WTC11 (cell line): ENCODE measurements at regions not wholly inside any gene's neighbourhood (a gene's known extent, or its start where the extent isn't known, plus 50 kb on each side); places are given as distances from the start of the nearest gene placed in this dataset.

ENCODE experiments used
- ATAC-seq: fragments of 200-7000 bp; cut with Tn5 transposase; 2 replicates; pipeline ENCODE4 v1.10.0; 2021; ENCODE audit warnings: mild to moderate bottlenecking, moderate library complexity
- CTCF ChIA-PET: fragments of 300-600 bp; sonication (Branson Sonifier 250); formaldehyde crosslinking; loops from one replicate; lab custom pipeline; 2021; ENCODE audit warnings: antibody characterized with exemption; lab: Charles Lee
- POLR2A ChIA-PET: fragments of 350-600 bp; sonication (Branson Sonifier 250); formaldehyde crosslinking; loops from one replicate; lab custom pipeline; 2021; ENCODE audit warnings: antibody characterized with exemption; lab: Charles Lee
- DNase-seq: peaks from one replicate; pipeline ENCODE4 v3.0.0; 2021; ENCODE audit warnings: low spot score
- H3K27ac Mint-ChIP-seq: 2 replicates; pipeline ENCODE4 v1.8.0; 2021; ENCODE audit warnings: mixed read lengths
- H3K27me3 Mint-ChIP-seq: 2 replicates; pipeline ENCODE4 v1.8.0; 2021; ENCODE audit warnings: low read depth, mild to moderate bottlenecking, moderate library complexity, mixed read lengths
- H3K36me3 Mint-ChIP-seq: 2 replicates; pipeline ENCODE4 v1.8.0; 2021; ENCODE audit warnings: mixed read lengths
- H3K4me1 Mint-ChIP-seq: 2 replicates; pipeline ENCODE4 v1.8.0; 2022; ENCODE audit warnings: mixed read lengths
- H3K4me3 Mint-ChIP-seq: 2 replicates; pipeline ENCODE4 v1.8.0; 2021; ENCODE audit warnings: mild to moderate bottlenecking, moderate library complexity, mixed read lengths
- H3K9me3 Mint-ChIP-seq: 2 replicates; pipeline ENCODE4 v1.8.0; 2021; ENCODE audit warnings: mixed read lengths
- ARID4B ChIP-seq: sonication (generic); formaldehyde crosslinking; IDR thresholded peaks from 2 replicates; pipeline ENCODE4 v1.8.0; 2023; ENCODE audit warnings: missing genetic modification reagents, mild to moderate bottlenecking, borderline replicate concordance
- ATF1 ChIP-seq: sonication (generic); formaldehyde crosslinking; IDR thresholded peaks from 2 replicates; pipeline ENCODE4 v1.8.1; 2023; ENCODE audit warnings: mild to moderate bottlenecking, moderate library complexity, missing genetic modification reagents
- CREB1 ChIP-seq: sonication (generic); formaldehyde crosslinking; IDR thresholded peaks from 2 replicates; pipeline ENCODE4 v1.8.0; 2023; ENCODE audit warnings: mild to moderate bottlenecking, missing genetic modification reagents
- ELF4 ChIP-seq: sonication (generic); formaldehyde crosslinking; IDR thresholded peaks from 2 replicates; pipeline ENCODE4 v1.8.1; 2022; ENCODE audit warnings: low read depth, mild to moderate bottlenecking, moderate library complexity, missing genetic modification reagents
- ESRRA ChIP-seq: sonication (generic); formaldehyde crosslinking; IDR thresholded peaks from 2 replicates; pipeline ENCODE4 v1.8.1; 2022; ENCODE audit warnings: mild to moderate bottlenecking, missing genetic modification reagents, borderline replicate concordance
- ETV6 ChIP-seq: sonication (generic); formaldehyde crosslinking; IDR thresholded peaks from 2 replicates; pipeline ENCODE4 v1.8.1; 2022; ENCODE audit warnings: mild to moderate bottlenecking, missing genetic modification reagents
- FOXP1 ChIP-seq: sonication (generic); formaldehyde crosslinking; IDR thresholded peaks from 2 replicates; pipeline ENCODE4 v1.8.0; 2022; ENCODE audit warnings: missing genetic modification reagents, mild to moderate bottlenecking, moderate library complexity, borderline replicate concordance
- GTF2I ChIP-seq: fragments of 250-450 bp; sonication (Bioruptor Pico); conservative IDR thresholded peaks from 2 replicates; pipeline ENCODE4 v1.4.0; 2021; ENCODE audit warnings: mild to moderate bottlenecking
- MYBL2 ChIP-seq: sonication (generic); formaldehyde crosslinking; IDR thresholded peaks from 2 replicates; pipeline ENCODE4 v1.8.1; 2023; ENCODE audit warnings: mild to moderate bottlenecking, moderate library complexity, missing genetic modification reagents
- NFYB ChIP-seq: sonication (generic); formaldehyde crosslinking; conservative IDR thresholded peaks from 2 replicates; pipeline ENCODE4 v1.8.0; 2022; ENCODE audit warnings: low read depth, missing genetic modification reagents
- TP53 ChIP-seq: sonication (generic); formaldehyde crosslinking; IDR thresholded peaks from 2 replicates; pipeline ENCODE4 v1.8.1; 2023; ENCODE audit warnings: mild to moderate bottlenecking, missing genetic modification reagents
- ZNF219 ChIP-seq: sonication (generic); formaldehyde crosslinking; IDR thresholded peaks from 2 replicates; pipeline ENCODE4 v1.8.0; 2023; ENCODE audit warnings: missing genetic modification reagents, mild to moderate bottlenecking, borderline replicate concordance
- ZNF281 ChIP-seq: sonication (generic); formaldehyde crosslinking; IDR thresholded peaks from 2 replicates; pipeline ENCODE4 v1.8.0; 2023; ENCODE audit warnings: mild to moderate bottlenecking, missing genetic modification reagents
- ZNF416 ChIP-seq: fragments of 250-450 bp; sonication (Bioruptor Pico); IDR thresholded peaks from 2 replicates; pipeline ENCODE4 v1.9.0; 2021; ENCODE audit warnings: mild to moderate bottlenecking, inconsistent platforms
- TF ChIP-seq, protein P1 (sequence below): sonication (generic); formaldehyde crosslinking; IDR thresholded peaks from 2 replicates; pipeline ENCODE4 v1.8.0; 2022; ENCODE audit warnings: mild to moderate bottlenecking, missing genetic modification reagents
- TF ChIP-seq, protein P2 (sequence below): sonication (generic); formaldehyde crosslinking; IDR thresholded peaks from 2 replicates; pipeline ENCODE4 v1.8.1; 2023; ENCODE audit warnings: mild to moderate bottlenecking, missing genetic modification reagents
- TF ChIP-seq, protein P3 (sequence below): sonication (generic); formaldehyde crosslinking; IDR thresholded peaks from 2 replicates; pipeline ENCODE4 v1.8.1; 2022; ENCODE audit warnings: missing genetic modification reagents, borderline replicate concordance
- TF ChIP-seq, protein P4 (sequence below): sonication (generic); formaldehyde crosslinking; IDR thresholded peaks from 2 replicates; pipeline ENCODE4 v1.8.0; 2023; ENCODE audit warnings: missing genetic modification reagents
- TF ChIP-seq, protein P5 (sequence below): sonication (generic); formaldehyde crosslinking; conservative IDR thresholded peaks from 2 replicates; pipeline ENCODE4 v1.8.1; 2022; ENCODE audit warnings: mild to moderate bottlenecking, missing genetic modification reagents
- TF ChIP-seq, protein P6 (sequence below): sonication (generic); formaldehyde crosslinking; IDR thresholded peaks from 2 replicates; pipeline ENCODE4 v1.8.1; 2023; ENCODE audit warnings: mild to moderate bottlenecking, missing genetic modification reagents, moderate library complexity

DNA sequence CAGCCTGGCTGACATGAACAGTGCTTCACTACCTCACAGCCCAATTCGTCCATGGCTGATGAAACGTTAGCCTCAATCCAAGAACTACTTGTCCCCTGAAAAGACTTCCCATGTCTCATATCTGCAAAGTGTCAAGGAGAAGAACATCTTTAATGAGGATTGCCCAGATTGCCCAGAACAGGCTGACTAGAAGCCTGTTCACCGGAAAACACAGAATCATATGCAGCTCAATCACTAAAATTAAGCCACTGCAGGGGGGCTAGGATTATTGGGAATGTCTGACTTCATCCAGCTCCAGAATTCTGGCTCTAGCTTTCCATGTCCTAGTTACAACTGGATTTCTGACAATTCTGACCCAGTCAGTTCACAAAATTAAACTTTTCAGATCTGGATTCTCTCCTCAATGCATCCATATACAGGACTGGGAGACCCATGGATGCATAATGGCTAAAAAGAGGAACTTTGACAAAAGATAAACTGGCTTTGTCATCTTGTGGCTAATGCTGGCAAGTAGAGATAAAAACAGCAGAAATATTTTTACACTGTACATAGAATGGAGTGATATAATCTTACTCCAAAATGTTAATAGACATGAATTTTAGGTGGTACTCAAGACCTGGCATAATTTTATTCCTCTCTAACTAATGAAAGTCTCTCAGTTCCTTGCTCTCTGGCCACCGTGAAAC, 467.0 kb upstream of the POT1 start:
- H3K4me1 Mint-ChIP-seq = no peaks in the 10 kb centered on the region
- ChIA-PET CTCF (no interaction called here), POLR2A (no interaction called here)
- H3K27ac Mint-ChIP-seq = no peak overlapping the region
- DNase-seq (no peak), ATAC-seq (no peak)
- no peaks in the 10 kb centered on the region for H3K27me3 Mint-ChIP-seq
- no peaks in the 10 kb centered on the region for H3K9me3 Mint-ChIP-seq
- no peaks in the 10 kb centered on the region for H3K36me3 Mint-ChIP-seq
- H3K4me3 Mint-ChIP-seq = no peak overlapping the region
- TF ChIP-seq TP53 = no peak
- no peak for TF ChIP-seq GTF2I
- TF ChIP-seq ZNF416 = no peak
- no peak for TF ChIP-seq ZNF219 (CRISPR knock-in tag)
- TF ChIP-seq, protein P1, sequence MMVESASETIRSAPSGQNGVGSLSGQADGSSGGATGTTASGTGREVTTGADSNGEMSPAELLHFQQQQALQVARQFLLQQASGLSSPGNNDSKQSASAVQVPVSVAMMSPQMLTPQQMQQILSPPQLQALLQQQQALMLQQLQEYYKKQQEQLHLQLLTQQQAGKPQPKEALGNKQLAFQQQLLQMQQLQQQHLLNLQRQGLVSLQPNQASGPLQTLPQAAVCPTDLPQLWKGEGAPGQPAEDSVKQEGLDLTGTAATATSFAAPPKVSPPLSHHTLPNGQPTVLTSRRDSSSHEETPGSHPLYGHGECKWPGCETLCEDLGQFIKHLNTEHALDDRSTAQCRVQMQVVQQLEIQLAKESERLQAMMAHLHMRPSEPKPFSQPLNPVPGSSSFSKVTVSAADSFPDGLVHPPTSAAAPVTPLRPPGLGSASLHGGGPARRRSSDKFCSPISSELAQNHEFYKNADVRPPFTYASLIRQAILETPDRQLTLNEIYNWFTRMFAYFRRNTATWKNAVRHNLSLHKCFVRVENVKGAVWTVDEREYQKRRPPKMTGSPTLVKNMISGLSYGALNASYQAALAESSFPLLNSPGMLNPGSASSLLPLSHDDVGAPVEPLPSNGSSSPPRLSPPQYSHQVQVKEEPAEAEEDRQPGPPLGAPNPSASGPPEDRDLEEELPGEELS (CRISPR knock-in tag) = no peak
- TF ChIP-seq FOXP1 (CRISPR knock-in tag) = no peak
- no peak for TF ChIP-seq ETV6 (CRISPR knock-in tag)
- no peak for TF ChIP-seq ATF1 (CRISPR knock-in tag)
- TF ChIP-seq, protein P2, sequence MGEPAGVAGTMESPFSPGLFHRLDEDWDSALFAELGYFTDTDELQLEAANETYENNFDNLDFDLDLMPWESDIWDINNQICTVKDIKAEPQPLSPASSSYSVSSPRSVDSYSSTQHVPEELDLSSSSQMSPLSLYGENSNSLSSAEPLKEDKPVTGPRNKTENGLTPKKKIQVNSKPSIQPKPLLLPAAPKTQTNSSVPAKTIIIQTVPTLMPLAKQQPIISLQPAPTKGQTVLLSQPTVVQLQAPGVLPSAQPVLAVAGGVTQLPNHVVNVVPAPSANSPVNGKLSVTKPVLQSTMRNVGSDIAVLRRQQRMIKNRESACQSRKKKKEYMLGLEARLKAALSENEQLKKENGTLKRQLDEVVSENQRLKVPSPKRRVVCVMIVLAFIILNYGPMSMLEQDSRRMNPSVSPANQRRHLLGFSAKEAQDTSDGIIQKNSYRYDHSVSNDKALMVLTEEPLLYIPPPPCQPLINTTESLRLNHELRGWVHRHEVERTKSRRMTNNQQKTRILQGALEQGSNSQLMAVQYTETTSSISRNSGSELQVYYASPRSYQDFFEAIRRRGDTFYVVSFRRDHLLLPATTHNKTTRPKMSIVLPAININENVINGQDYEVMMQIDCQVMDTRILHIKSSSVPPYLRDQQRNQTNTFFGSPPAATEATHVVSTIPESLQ (CRISPR knock-in tag) = no peak

DNA sequence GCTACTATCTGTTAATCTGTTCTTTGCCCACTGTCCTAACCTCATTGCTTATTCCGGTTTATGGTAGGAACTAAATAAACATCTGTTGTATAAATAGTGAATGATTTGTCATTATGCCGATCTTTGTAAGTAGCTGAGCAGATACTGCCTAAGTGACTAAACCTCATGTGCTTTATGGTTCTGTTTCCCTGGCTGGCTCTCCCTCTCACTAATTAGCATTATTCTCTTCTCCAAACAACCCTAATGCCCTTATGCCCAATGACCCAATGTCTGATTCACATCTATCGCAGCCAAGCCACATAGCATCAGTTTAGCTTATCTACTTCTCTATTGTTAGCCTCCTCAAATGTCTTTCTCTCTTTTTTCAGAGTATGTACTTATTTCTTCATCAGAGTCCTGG, 462.3 kb upstream of the POT1 start:
- Mint-ChIP-seq H3K9me3 (no peaks in the 10 kb centered on the region), H3K4me3 (no peak overlapping the region), H3K27ac (no peak overlapping the region), H3K36me3 (no peaks in the 10 kb centered on the region), H3K4me1 (no peaks in the 10 kb centered on the region), H3K27me3 (no peaks in the 10 kb centered on the region)
- POLR2A ChIA-PET = no interaction called here
- DNase-seq (no peak), ATAC-seq (no peak)
- CTCF ChIA-PET = interaction anchor here (0.5 kb wide), 1 partner anchor 281 kb away, joined by 3 read pairs; no protein-coding TSS in a partner anchor
- TF ChIP-seq MYBL2 = no peak
- TF ChIP-seq NFYB = no peak
- TF ChIP-seq, protein P3, sequence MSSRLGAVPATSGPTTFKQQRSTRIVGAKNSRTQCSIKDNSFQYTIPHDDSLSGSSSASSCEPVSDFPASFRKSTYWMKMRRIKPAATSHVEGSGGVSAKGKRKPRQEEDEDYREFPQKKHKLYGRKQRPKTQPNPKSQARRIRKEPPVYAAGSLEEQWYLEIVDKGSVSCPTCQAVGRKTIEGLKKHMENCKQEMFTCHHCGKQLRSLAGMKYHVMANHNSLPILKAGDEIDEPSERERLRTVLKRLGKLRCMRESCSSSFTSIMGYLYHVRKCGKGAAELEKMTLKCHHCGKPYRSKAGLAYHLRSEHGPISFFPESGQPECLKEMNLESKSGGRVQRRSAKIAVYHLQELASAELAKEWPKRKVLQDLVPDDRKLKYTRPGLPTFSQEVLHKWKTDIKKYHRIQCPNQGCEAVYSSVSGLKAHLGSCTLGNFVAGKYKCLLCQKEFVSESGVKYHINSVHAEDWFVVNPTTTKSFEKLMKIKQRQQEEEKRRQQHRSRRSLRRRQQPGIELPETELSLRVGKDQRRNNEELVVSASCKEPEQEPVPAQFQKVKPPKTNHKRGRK (CRISPR knock-in tag) = no peak
- no peak for TF ChIP-seq ESRRA (CRISPR knock-in tag)
- no peak for TF ChIP-seq ELF4 (CRISPR knock-in tag)
- TF ChIP-seq, protein P4, sequence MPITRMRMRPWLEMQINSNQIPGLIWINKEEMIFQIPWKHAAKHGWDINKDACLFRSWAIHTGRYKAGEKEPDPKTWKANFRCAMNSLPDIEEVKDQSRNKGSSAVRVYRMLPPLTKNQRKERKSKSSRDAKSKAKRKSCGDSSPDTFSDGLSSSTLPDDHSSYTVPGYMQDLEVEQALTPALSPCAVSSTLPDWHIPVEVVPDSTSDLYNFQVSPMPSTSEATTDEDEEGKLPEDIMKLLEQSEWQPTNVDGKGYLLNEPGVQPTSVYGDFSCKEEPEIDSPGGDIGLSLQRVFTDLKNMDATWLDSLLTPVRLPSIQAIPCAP = no peak
- TF ChIP-seq, protein P5, sequence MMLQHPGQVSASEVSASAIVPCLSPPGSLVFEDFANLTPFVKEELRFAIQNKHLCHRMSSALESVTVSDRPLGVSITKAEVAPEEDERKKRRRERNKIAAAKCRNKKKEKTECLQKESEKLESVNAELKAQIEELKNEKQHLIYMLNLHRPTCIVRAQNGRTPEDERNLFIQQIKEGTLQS = no peak
- TF ChIP-seq CREB1 = no peak
- TF ChIP-seq ARID4B (CRISPR knock-in tag) = no peak
- no peak for TF ChIP-seq ZNF281 (CRISPR knock-in tag)
- TF ChIP-seq, protein P6, sequence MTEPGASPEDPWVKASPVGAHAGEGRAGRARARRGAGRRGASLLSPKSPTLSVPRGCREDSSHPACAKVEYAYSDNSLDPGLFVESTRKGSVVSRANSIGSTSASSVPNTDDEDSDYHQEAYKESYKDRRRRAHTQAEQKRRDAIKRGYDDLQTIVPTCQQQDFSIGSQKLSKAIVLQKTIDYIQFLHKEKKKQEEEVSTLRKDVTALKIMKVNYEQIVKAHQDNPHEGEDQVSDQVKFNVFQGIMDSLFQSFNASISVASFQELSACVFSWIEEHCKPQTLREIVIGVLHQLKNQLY (CRISPR knock-in tag) = no peak
